Activated CD4-positive, CD25-positive, alpha-beta regulatory T cell treated with anti-CD3 and anti-CD28 coated beads, Interleukin-2, amount 50 U/mL, for 24 hours (primary cell): ENCODE measurements at regions not wholly inside any gene's neighbourhood (a gene's known extent, or its start where the extent isn't known, plus 50 kb on each side); places are given as distances from the start of the nearest gene placed in this dataset.

ENCODE experiments used
- ATAC-seq, 2 donors: fragments of 150-1000 bp; cut with Tn5 transposase; one replicate each; pipeline ENCODE4 v1.10.0; 2021; ENCODE audit warnings: mild to moderate bottlenecking in 1 of 2, moderate library complexity in 1 of 2

DNA sequence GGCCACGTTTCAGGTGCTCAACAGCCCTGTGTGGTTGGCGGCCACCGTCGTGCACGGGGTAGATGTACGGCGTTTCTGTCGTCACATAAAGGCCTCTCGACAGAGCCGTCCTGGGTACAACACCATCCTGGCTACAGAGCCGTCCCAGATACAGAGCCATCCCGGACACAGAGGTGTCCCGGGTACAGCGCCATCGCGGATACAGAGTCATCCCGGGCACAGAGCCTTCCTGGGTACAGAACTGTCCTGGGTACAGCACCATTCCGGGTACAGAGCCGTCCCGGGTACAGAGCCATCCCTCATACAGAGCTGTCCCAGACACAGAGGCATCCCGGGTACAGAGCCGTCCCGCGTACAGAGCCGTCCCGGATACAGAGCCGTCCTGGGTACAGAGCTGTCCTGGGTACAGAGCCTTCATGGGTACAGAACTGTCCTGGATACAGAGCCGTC is 222.7 kb upstream of the SOX1 start:
- ATAC-seq = no peak

DNA sequence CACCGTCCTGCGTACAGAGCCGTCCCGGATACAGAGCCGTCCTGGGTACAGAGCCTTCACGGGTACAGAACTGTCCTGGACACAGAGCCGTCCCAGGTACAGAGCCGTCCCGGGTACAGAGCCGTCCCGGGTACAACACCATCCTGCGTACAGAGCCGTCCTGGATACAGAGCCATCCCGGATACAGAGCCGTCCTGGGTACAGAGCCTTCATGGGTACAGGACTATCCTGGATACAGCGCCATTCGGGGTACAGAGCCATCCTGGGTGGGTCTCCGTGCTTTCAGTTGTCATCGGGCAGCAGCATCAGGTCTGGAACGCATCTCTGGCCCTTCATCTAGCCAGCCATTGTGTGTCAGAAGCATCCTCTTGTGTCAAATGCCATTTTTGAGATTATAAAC is 222.3 kb upstream of the SOX1 start:
- no peak for ATAC-seq

DNA sequence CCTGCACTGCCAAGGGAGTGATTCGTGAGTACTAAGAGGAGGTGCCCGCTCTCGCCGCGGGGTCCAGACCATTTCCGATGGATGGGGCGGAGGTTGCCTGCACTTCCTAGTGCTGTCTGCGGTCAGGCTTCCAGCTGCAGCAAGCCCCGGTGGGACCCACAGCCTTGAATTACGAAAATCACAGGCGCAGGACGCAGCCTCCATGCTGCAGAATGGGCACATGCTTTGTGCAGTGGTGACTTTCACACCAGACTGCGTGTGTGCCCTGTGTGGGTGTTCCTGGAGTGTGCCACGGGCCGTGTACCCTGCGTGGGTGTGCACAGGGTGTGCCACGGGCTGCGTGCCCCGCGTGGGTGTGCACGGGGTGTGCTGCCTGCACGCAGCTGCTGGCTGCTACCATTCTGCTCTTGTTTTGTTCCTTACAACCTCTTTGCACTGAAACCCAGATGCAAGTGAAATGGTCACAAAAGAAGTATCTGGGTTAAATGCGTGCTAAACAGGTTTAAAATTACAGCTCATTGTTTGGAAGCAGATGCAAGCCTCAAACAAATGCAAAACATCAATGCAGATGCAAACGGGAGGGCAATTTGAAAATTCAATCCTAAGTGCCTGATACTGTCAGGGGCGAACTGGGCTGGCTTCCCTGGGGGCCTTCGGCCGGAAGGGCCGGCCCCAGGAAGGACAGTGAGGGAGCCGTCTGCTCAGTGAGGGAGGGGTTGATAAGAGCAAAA is 221.2 kb upstream of the SOX1 start:
- ATAC-seq = no peak

DNA sequence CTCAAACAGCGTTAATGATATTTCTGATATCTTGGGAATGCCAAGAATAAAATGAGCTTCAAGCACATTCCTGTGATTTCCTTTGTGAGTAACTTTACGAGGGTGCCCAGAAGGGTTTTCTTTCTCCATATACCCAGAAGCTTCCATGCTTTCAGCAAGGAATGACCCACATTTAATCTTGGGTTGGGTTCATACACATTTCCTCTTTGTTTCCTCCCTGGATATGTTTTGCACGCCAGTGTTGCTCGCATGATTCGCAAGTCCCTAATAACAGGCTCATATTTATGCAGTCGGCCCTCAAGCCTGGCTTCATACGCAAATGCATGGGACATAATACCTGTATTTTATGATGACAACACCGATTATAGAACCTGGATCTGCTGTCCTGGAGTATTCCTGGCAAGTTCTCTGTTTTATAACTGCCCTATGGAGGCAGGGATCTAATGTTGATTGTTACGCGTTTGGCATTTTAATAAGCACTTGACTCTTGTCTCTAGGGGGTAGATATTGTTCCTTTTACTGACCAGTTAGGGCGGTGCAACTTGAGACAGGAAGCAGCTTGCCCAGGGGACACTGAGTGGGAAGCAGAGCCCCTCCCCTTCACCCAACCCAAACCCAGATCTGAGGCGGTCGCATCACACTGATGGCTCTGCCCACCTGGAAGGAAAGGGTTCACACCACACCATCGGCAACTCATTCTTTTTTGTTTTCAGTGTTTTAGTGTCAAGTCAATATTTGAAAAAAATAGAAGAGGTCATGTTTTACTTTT is 220.4 kb upstream of the SOX1 start:
- no peak for ATAC-seq

DNA sequence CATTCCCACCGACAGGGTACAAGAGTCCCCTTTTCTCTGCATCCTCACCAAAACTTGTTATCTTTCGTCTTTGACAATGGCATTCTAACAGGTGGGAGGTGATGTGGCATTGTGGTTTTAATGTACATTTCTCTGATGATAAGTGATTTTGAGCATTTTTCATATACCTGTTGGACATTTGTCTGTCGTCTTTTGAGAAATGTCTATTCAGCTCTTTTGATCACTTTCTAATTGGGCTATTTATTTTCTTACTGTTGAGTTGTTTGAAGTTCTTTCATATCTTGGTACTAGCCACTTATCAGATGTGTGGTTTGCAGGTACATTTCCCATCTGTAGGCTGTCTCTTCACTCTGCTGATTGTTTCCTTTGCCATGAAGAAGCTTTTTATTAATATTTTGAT is 219.0 kb upstream of the SOX1 start:
- ATAC-seq = no peak

DNA sequence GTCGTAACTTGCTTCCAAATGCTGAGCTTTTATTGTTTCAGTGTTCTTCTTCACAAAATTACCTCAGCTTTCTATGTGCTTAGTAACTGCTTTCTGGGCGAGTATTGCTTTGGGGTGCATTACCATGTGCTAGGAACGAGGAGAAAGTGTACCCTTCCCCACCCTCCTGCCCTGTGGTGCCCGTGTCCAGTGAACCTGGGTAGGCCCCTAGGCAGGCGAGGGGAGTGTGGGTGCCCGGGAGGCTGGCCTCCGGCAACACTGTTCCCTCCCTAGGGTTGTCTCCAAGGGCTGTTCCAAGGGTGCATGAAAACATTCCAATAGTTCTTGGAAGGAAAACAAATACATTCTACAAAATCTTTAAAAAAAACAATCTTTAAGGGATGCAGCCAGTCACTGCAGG is 216.5 kb upstream of the SOX1 start:
- no peak for ATAC-seq

DNA sequence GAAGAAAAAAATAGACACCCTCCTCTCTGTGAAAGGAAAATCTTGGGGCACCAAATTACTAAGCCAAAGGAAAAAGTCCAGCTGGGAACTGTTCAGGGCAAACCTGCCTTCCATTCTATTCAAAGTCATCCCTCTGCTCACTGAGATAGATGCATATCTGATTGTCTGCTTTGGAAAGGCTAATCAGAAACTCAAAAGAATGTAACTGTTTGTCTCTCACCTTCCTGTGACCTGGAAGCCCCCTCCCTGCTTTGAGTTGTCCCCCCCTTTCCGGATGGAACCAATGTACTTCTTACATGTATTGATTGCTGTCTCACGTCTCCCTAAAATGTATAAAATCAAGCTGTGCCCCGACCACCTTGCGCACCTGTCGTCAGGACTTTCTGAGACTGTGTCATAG is 216.0 kb upstream of the SOX1 start:
- ATAC-seq = no peak

DNA sequence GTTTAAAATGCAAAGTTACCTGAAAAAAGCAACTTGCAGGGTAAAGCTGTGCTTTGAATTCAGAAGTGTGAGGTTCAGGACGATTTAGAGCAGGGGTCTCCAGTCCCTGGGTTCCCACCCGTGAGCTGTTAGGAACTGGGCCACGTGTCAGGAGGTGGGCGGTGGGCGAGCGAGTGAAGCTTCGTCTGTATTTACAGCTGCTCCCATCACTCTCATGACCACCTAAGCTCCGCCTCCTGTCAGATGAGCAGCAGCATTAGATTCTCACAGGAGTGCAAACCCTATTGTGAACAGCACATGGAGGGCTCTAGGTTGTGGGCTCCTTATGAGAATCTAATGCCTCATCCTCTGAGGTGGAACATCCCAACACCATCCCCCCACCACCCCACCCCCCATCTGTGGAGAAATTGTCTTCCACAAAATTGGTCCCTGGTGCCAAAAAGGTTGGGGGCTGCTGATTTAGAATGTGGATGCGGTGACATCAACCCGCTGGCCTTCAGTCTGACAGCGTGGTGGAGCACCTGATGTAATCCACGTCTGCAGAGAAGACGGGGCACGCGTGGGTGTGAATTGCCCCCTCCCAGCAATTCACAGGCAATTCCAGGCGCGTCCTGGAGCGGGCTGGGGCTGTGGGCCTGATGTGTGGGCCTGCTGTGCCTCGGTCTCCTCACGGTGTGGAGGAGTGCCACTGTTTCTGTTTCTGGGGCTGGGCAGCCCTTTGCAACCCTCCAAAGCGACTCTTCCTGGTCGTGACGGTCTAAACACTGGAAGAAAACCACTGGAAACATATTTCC is 214.0 kb upstream of the SOX1 start:
- ATAC-seq = no peak

DNA sequence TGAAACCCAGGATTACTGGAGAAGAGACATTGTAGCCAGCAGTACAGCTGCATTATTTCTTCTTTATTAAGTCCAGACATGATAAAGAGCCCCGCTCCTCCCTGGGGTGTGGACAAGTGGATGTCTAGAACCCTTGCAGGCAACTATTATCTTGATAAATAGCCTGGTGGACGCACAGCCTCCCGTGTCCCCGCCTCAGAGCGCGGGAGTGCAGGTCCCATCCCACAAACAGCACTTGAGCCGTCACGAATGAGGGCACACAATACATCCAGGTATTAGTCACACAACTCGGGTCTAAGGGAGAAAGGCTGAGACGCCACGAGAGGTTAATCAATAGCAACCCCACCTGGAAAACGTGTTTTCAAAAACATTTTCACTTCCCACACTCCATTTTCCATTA is 213.2 kb upstream of the SOX1 start:
- no peak for ATAC-seq

DNA sequence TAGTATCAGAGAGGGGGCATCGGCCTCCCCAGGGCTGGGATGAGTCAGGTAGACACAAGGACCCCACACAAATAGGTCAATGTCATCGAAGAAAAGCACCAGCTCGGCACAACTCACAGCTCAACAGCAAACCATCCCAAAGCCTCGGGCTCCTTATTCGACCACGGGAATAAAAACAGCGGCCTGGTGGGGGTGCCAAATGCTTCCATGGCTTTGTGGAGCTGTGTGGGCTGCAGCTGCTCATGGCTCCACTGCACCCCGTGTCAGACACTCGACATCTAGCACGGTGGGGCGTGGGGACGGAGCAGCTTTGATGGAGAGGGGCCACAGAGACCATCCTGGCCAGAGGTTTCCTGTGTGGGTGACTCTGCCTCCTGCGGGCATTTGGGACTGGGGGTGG is 212.5 kb upstream of the SOX1 start:
- no peak for ATAC-seq

DNA sequence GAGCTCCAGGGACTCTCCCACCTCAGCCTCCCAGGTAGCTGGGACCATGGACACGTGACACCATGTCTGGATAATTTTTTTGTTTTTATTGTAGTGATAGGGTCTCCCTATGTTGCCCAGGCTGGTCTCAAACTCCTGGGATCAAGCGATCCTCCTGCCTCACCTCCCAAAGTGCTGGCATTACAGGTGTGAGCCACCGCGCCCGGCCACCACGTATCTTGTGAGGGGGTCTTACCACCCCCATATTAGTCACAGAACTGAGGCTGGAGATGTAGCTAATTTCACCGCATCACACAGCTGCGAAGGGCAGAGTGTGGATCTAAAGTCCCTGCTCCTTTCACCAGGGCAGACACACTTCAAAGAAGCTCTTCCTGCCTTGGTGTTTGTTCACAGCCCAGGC is 211.8 kb upstream of the SOX1 start:
- ATAC-seq = no peak

DNA sequence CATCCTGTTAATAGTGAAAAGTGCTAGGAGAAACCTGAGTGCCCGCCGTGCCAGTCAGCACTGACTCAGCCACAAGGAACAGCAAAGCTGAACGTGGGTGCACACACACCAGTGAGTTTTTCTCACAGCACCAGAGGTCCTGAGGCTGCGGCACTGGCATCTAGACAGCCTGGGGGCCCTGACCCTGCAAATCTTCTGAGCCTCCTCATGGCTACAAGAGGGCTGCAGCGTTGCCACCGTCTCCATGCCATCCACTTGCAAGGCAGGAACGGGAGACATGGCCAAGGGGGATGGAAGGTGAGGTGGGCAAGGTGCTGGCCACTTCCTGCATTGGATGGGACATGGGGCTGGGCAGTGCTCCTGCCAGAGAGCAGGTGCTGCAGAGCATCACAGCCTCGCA is 211.2 kb upstream of the SOX1 start:
- ATAC-seq = no peak

DNA sequence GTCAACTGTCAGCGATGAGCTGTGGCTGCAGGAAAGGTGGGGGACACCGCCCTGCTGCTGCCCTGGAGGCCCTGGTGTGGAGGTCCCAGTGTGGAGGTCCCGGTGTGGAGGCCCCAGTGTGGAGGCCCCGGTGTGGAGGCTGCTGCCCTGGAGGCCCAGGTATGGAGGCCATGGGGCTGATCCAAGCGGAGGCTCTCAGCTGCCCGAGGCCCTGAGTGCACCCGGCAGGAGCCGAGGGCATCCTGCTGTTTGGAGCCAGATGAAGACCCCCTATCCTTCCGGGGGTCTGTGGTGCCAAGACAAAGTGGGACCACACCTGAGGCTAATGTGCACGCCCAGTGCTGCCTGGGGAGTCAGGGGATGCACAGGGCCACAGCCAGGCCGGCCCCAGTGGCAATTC is 210.4 kb upstream of the SOX1 start:
- no peak for ATAC-seq

DNA sequence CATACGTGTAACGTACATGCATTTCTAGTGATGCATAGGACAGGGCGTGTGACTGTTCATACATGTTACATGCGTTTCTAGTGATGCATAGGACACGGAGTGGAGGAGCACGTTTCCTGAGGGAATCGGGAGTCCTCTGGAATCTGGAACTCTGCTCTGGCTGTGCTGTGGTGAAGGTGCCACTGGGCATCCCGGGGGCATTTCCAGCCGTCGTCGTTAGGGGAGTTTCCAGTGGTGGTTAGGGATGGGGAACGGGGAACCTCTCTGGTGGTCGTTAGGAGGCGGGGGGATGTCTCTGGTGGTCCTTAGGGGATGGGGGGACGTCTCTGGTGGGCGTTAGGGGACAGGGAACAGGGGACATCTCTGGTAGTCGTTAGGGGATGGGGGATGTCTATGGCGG is 209.6 kb upstream of the SOX1 start:
- no peak for ATAC-seq

DNA sequence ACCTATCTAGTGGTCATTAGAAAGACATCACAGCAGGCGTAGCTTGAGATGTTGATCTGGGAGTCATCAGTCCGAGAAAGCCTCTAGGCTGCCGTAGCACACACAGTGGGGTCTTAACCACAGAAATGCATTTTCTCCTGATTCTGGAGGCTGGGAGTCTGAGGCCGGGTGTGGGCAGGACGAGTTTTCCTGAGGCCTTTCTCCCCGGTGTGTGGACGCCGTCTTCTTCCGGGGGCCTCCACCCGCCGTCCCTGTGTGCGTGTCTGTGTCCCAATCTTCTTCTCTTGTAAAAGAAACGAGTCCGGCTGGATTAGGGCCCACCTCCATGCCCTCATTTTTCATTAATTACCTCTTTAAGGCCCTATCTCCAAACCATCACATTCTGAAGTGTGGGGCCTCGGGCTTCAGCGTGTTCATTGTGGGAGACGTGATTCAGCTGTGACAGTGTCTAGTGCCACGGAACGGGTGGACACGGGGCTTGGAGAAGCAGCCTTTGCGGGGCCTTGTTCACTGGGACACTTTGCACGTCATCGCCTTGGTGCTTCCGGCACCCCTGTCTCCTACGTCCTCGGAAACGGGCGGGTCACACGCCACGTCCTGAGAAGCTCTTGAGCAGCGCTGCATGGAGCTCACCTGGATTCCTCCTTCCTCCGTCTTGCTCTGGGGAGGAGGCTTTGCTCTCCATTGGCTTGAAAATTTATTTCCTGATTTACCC is 208.9 kb upstream of the SOX1 start:
- ATAC-seq = no peak

DNA sequence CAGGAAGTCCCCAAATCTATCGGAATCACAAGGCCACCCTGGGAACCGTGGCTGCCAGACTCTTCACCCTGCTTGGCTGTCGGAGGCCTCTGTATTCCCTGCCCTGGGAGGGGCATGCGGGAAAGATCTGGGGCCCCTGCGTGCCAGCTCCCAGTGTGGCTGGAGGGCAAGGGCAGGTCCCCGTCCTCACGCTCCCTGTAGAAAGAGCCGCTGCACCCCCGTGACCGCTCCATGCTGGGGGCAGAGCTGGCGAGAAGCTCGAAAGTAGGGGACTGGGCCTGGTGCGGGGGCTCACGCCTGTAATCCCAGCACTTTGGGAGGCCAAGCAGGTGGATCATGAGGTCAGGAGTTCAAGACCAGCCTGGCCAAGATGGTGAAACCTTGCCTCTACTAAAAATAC is 208.4 kb upstream of the SOX1 start:
- ATAC-seq = no peak

DNA sequence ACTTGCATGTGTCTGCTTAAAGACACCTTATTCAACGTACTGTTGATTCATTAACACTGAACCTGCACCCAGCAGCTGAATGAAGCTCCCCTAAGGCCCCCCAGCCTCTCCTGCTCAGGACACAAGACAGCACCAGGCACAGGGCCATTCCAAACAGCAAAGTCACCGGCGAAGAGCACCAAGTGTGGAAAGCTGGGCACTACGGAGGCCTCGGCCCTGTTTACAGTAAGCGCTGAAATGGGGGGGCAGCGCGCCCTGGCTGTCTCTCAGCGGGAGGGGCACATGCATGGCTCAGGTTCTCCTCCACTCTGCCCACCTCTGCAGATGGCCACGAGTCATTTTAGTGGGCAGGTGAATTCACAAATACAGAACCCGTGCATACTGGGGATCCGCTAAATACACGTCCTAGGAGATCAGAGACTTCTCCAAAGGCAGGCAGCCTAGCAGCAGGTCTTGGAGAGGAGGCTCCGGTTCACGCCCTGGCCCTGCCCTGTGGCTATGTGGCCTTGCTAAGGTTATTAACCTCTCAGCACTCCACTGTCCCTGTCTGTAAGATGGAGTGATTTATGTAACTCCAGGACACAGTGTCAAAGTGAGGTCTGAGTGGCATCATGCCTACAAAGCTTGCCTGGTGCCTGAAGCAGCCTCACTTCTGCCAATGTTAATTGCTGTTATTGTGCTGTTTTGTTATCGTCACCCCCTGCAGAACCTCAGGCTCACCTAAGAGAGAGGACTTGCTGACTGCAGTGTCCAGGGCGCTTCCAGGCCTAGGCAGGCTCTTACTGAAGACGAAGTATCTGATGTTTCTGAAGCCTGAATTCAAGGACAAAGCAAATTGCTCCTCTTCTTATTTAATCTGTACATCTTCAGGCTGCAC is 207.4 kb upstream of the SOX1 start:
- ATAC-seq = no peak

DNA sequence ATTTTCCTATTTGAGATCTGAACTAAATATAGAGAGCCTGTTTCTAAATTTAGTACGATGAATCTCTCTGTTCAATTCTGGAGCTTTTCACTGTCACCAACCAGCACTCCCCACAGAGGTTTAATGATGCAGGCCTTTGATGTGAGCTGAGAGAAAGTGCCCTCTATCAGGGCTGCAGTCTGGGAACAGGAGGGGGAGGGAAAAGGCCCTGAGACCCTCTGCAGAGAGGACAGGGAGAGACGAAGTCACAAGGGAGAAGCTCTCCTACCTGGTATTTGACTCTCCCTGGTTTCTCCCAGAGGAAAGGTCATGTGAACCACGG is 206.8 kb upstream of the SOX1 start:
- ATAC-seq = no peak

DNA sequence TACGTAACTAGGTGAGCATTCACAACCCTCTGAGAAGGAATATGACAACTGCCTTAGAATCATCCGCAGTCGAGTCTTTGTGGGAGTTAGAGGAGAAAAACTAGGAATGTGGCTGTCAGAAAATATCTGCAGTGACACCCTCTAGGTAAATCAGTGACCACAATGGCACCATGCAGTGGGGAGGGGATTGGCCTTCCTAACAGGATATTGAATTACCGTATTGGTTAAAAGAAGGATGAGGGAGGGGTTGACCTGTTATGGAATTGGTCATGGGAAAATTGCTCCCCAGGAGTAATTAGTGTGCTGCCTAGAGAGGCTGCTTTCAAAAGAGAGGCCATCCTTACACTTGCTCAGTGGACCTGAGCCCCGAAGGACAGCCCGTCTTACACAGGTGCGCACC is 205.6 kb upstream of the SOX1 start:
- no peak for ATAC-seq

DNA sequence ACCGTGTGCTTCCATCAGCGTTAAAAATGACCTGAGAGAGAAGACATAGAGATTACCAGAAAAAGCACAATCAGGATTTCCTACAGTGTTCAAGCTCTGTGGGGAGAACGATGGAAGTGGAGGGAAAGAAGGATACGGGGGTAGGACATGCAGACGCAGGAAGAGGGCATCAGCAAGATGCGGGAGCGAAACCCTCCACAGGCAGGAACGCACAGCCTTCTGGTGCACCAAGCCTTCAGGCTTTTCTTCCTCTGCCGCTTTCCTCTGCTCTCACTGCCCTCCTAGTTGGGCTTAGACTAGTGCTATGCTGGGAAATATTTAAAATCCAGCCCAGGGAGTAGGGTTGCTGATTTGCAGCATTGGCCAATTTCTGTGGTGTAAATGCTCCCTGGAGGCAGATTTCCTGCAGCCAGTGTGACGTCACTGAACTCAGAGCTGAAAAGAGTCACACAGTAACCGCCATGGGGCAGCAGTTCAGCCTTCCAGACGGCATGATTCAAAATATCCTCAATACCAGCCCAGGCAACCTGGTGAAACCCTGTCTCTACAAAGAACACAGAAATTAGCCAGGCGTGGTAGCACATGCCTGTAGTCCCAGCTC is 205.1 kb upstream of the SOX1 start:
- no peak for ATAC-seq
